Uterus (tissue), 2 donors: ENCODE measurements at regions not wholly inside any gene's neighbourhood (a gene's known extent, or its start where the extent isn't known, plus 50 kb on each side); places are given as distances from the start of the nearest gene placed in this dataset.

Experiments used
- CTCF ChIP-seq, 4 experiments: fragments of 200-600 bp in 2 of 4; fragments of 450-650 bp in 2 of 4; sonication (generic) in 2 of 4; IDR thresholded peaks; one replicate each; pipeline ENCODE4 v1.5.1; 2016 to 2019; ENCODE audit warnings: antibody characterized with exemption in 4 of 4, mild to moderate bottlenecking in 2 of 4, moderate library complexity in 1 of 4
- POLR2A ChIP-seq, 2 donors: fragments of 450-650 bp; IDR thresholded peaks; one replicate each; pipeline ENCODE4 v1.6.1; 2016; ENCODE audit warnings: antibody characterized with exemption in 2 of 2, mild to moderate bottlenecking in 1 of 2, moderate library complexity in 1 of 2

GRCh38 chr15:39313467-39313866, 267.4 kb upstream of the THBS1 start:
- no peak for TF ChIP-seq CTCF (IDR thresholded peaks at IDR 0.05)
- TF ChIP-seq POLR2A (IDR thresholded peaks at IDR 0.05): no peak
